Activated CD4-positive, alpha-beta memory T cell treated with anti-CD3 and anti-CD28 coated beads for 36 hours (primary cell): ENCODE measurements at regions not wholly inside any gene's neighbourhood (a gene's known extent, or its start where the extent isn't known, plus 50 kb on each side); places are given as distances from the start of the nearest gene placed in this dataset.

ENCODE experiments used
- CTCF ChIA-PET: fragments of 350-600 bp; sonication (Branson Sonifier 250); formaldehyde crosslinking; loops from one replicate; lab custom pipeline; 2021; ENCODE audit warnings: antibody characterized with exemption, inconsistent platforms; lab: Charles Lee
- POLR2A ChIA-PET: fragments of 350-600 bp; sonication (Branson Sonifier 250); formaldehyde crosslinking; loops from one replicate; lab custom pipeline; 2021; ENCODE audit warnings: antibody characterized with exemption; lab: Charles Lee
- DNase-seq: peaks from one replicate; pipeline ENCODE4 v3.0.0-alpha.2; 2020
- H3K27ac Mint-ChIP-seq: one replicate; pipeline ENCODE4 v1.8.0; 2021; ENCODE audit warnings: mixed read lengths
- H3K27me3 Mint-ChIP-seq: one replicate; pipeline ENCODE4 v1.8.0; 2021; ENCODE audit warnings: mixed read lengths
- H3K36me3 Mint-ChIP-seq: one replicate; pipeline ENCODE4 v1.8.0; 2021; ENCODE audit warnings: mixed read lengths
- H3K4me1 Mint-ChIP-seq: one replicate; pipeline ENCODE4 v1.8.0; 2021; ENCODE audit warnings: low read depth, mixed read lengths
- H3K4me3 Mint-ChIP-seq: one replicate; pipeline ENCODE4 v1.8.0; 2021; ENCODE audit warnings: mild to moderate bottlenecking, mixed read lengths
- H3K9me3 Mint-ChIP-seq: one replicate; pipeline ENCODE4 v1.8.0; 2021; ENCODE audit warnings: mixed read lengths
- intact Hi-C: fragments of 100-400 bp; cut with micrococcal nuclease; formaldehyde crosslinking; loops from one replicate; pipeline ENCODE4 v1.15.1; 2023

GRCh38 chr10:108861181-108861754 is 1062.0 kb downstream of the XPNPEP1 start:
- intact Hi-C loops = no loop called here
- Mint-ChIP-seq H3K27ac (no peak overlapping the region), H3K27me3 (no peaks in the 10 kb centered on the region), H3K4me3 (no peak overlapping the region), H3K36me3 (no peaks in the 10 kb centered on the region), H3K4me1 (no peaks in the 10 kb centered on the region), H3K9me3 (peaks cover 12% of the 10 kb centered on the region)
- DNase-seq = no peak
- ChIA-PET CTCF (no interaction called here), POLR2A (no interaction called here)

GRCh38 chr10:108852211-108852610 is 1071.1 kb downstream of the XPNPEP1 start:
- H3K27ac Mint-ChIP-seq = no peak overlapping the region

GRCh38 chr10:108850138-108850854 is 1073.0 kb downstream of the XPNPEP1 start:
- H3K27me3 Mint-ChIP-seq = no peaks in the 10 kb centered on the region
- intact Hi-C loops = no loop called here
- H3K4me1 Mint-ChIP-seq = no peaks in the 10 kb centered on the region
- POLR2A ChIA-PET = no interaction called here
- DNase-seq = no peak
- no peak overlapping the region for H3K27ac Mint-ChIP-seq
- no peaks in the 10 kb centered on the region for H3K36me3 Mint-ChIP-seq
- peaks cover 6% of the 10 kb centered on the region for H3K9me3 Mint-ChIP-seq
- CTCF ChIA-PET = no interaction called here
- no peak overlapping the region for H3K4me3 Mint-ChIP-seq

More at GRCh38 chr10:108852211-108852610, 1071.1 kb downstream of the XPNPEP1 start:
- no peaks in the 10 kb centered on the region for H3K36me3 Mint-ChIP-seq
- CTCF ChIA-PET = no interaction called here
- intact Hi-C loops = no loop called here
- H3K27me3 Mint-ChIP-seq = no peaks in the 10 kb centered on the region
- no peak for DNase-seq
- no peaks in the 10 kb centered on the region for H3K4me1 Mint-ChIP-seq
- H3K4me3 Mint-ChIP-seq = no peak overlapping the region
- H3K9me3 Mint-ChIP-seq = peaks cover 6% of the 10 kb centered on the region
- POLR2A ChIA-PET = no interaction called here

- CTCF ChIA-PET = no interaction called here
- Mint-ChIP-seq H3K4me3 (no peak overlapping the region), H3K4me1 (no peaks in the 10 kb centered on the region), H3K9me3 (peaks cover 6% of the 10 kb centered on the region), H3K36me3 (no peaks in the 10 kb centered on the region), H3K27me3 (no peaks in the 10 kb centered on the region), H3K27ac (no peak overlapping the region)
- no peak for DNase-seq
- POLR2A ChIA-PET = no interaction called here
- intact Hi-C loops = no loop called here
These were observed 1073.6 kb downstream of the XPNPEP1 start for GRCh38 chr10:108849688-108850087.

- H3K36me3 Mint-ChIP-seq = no peaks in the 10 kb centered on the region
- H3K4me1 Mint-ChIP-seq = no peaks in the 10 kb centered on the region
- no peaks in the 10 kb centered on the region for H3K27me3 Mint-ChIP-seq
- H3K4me3 Mint-ChIP-seq = no peak overlapping the region
- H3K9me3 Mint-ChIP-seq = peaks cover 6% of the 10 kb centered on the region
- intact Hi-C loops = no loop called here
- H3K27ac Mint-ChIP-seq = no peak overlapping the region
- POLR2A ChIA-PET = no interaction called here
- CTCF ChIA-PET = no interaction called here
- no peak for DNase-seq
These were observed 1074.1 kb downstream of the XPNPEP1 start for GRCh38 chr10:108849186-108849585.

DNA sequence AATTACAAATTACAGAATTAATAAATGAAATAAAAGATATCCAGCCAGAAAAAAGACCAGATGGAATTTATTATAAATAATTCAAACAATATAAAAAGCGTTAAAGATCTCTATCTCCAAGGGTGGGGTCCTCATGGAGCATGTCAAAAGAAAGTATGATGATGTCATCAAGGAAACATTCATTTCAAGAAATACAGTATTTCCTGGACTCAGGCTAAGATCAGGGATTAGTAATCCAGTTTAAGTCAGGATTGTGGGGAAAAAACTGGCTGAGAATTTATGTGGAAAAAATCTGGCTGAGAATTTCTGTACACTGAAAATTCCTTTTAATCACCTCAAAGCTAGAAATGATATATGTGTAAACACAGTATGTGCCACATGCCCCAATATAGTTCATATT is 1075.3 kb downstream of the XPNPEP1 start:
- Mint-ChIP-seq H3K36me3 (no peaks in the 10 kb centered on the region), H3K27ac (no peak overlapping the region), H3K27me3 (no peaks in the 10 kb centered on the region), H3K4me1 (no peaks in the 10 kb centered on the region), H3K4me3 (no peak overlapping the region), H3K9me3 (peaks cover 6% of the 10 kb centered on the region)
- DNase-seq = no peak
- intact Hi-C loops = no loop called here
- POLR2A ChIA-PET = no interaction called here
- CTCF ChIA-PET = no interaction called here

- Mint-ChIP-seq H3K27ac (no peak overlapping the region), H3K27me3 (no peaks in the 10 kb centered on the region), H3K4me1 (no peaks in the 10 kb centered on the region), H3K9me3 (peaks cover 7% of the 10 kb centered on the region), H3K4me3 (no peak overlapping the region), H3K36me3 (no peaks in the 10 kb centered on the region)
- no peak for DNase-seq
- intact Hi-C loops = no loop called here
- ChIA-PET CTCF (no interaction called here), POLR2A (no interaction called here)
These were observed 1082.4 kb downstream of the XPNPEP1 start for GRCh38 chr10:108840944-108841343.

GRCh38 chr10:108836362-108836761 is 1086.9 kb downstream of the XPNPEP1 start:
- Mint-ChIP-seq H3K36me3 (no peaks in the 10 kb centered on the region), H3K27me3 (no peaks in the 10 kb centered on the region), H3K4me3 (no peak overlapping the region), H3K4me1 (no peaks in the 10 kb centered on the region), H3K9me3 (peaks cover 13% of the 10 kb centered on the region), H3K27ac (no peak overlapping the region)
- DNase-seq = no peak
- intact Hi-C loops = no loop called here
- POLR2A ChIA-PET = no interaction called here
- CTCF ChIA-PET = no interaction called here

DNA sequence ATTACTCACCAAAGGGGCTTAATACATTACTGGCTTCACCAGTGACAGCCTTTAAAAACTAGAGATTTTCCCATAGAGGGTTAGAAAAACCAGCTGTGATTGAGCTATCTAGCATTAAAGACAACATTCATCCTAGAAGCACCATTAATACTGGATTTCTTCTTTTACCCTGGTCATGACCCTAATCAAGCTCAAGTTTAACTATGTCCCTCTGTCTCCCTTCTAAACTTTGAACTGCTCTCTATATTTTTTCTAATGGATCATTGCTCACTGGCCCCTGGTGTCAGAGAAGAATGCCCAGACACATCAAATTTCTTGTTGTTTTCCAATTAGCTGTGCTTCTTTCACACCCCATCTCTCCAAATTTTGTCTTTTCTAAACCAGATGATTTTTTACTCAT is 1101.3 kb downstream of the XPNPEP1 start:
- no peaks in the 10 kb centered on the region for H3K4me1 Mint-ChIP-seq

DNA sequence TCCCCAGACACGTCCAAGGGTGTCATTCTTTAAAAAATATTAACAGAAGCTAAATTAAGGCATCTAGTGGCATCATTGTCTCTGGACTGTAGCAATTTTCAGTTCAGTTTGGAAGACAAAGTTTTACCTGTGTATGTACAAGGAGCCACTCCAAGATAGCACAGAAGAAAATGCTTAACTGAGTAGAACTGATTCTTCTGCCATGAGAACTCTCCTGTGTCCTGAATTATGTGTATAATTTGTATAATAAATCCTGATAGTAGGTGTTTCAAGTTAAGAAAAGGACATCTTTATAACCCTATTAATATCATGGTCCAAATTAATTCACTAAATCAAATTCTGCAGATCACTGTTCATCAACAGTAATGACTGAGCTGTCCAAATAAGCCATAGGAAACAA is 1104.0 kb downstream of the XPNPEP1 start:
- H3K4me1 Mint-ChIP-seq = no peaks in the 10 kb centered on the region
- intact Hi-C loops = no loop called here
- no peak for DNase-seq
- POLR2A ChIA-PET = no interaction called here
- no peaks in the 10 kb centered on the region for H3K9me3 Mint-ChIP-seq
- H3K36me3 Mint-ChIP-seq = no peaks in the 10 kb centered on the region
- CTCF ChIA-PET = no interaction called here
- no peaks in the 10 kb centered on the region for H3K27me3 Mint-ChIP-seq
- no peak overlapping the region for H3K27ac Mint-ChIP-seq
- H3K4me3 Mint-ChIP-seq = no peak overlapping the region

More for the DNA sequence above, 1101.3 kb downstream of the XPNPEP1 start:
- Mint-ChIP-seq H3K27ac (no peak overlapping the region), H3K27me3 (no peaks in the 10 kb centered on the region), H3K36me3 (no peaks in the 10 kb centered on the region), H3K4me3 (no peak overlapping the region), H3K9me3 (peaks cover 2% of the 10 kb centered on the region)
- POLR2A ChIA-PET = no interaction called here
- CTCF ChIA-PET = no interaction called here
- intact Hi-C loops = no loop called here
- no peak for DNase-seq

DNA sequence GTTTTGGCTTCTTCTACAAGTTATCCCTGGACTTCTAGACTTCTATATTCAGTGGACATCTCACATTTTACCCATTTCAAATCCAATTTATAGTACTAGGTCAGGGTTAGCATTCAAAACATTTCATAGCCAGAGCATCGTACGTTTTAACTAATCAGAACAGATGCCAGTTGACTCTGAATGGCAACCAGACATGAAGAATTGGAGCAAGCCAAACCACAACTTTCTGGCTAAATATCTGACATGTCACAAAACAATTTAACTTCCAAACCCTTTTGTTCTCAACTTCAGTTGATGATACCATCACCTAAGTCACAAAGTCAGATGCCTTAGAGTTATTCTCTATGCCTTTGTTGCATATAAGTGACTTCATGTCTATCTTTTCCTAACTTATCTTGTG is 1105.7 kb downstream of the XPNPEP1 start:
- POLR2A ChIA-PET = no interaction called here
- no peaks in the 10 kb centered on the region for H3K4me1 Mint-ChIP-seq
- CTCF ChIA-PET = no interaction called here
- no peak overlapping the region for H3K27ac Mint-ChIP-seq
- H3K9me3 Mint-ChIP-seq = no peaks in the 10 kb centered on the region
- no peaks in the 10 kb centered on the region for H3K36me3 Mint-ChIP-seq
- no peak for DNase-seq
- intact Hi-C loops = no loop called here
- H3K4me3 Mint-ChIP-seq = no peak overlapping the region
- H3K27me3 Mint-ChIP-seq = no peaks in the 10 kb centered on the region

DNA sequence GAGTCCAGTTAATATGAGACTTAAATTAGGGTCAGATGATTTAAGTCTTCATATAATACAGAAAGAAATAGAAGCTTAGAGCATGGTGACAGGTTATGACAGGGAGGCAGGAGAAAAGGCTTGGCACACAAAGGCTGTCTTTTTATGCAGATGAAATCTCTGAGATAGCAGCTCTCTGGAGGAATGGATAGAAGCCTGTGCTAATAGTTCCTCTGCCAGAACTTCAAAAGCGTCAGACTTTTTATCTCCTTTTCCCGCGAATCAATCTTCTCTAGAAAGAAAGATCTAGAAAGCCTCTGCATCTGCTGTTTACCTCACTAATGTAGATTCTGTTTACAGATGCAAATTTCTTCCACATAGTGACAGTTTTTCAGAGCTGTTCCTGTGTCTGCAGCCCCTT is 1106.2 kb downstream of the XPNPEP1 start:
- intact Hi-C loops = no loop called here
- Mint-ChIP-seq H3K9me3 (peaks cover 3% of the 10 kb centered on the region), H3K27ac (no peak overlapping the region), H3K4me3 (no peak overlapping the region), H3K36me3 (no peaks in the 10 kb centered on the region), H3K27me3 (no peaks in the 10 kb centered on the region), H3K4me1 (no peaks in the 10 kb centered on the region)
- DNase-seq = no peak
- ChIA-PET CTCF (no interaction called here), POLR2A (no interaction called here)

GRCh38 chr10:108812906-108813305 is 1110.4 kb downstream of the XPNPEP1 start:
- CTCF ChIA-PET = no interaction called here

More at GRCh38 chr10:108812906-108813305, 1110.4 kb downstream of the XPNPEP1 start:
- no peak for DNase-seq
- POLR2A ChIA-PET = no interaction called here
- Mint-ChIP-seq H3K27ac (no peak overlapping the region), H3K4me1 (no peaks in the 10 kb centered on the region), H3K27me3 (no peaks in the 10 kb centered on the region), H3K36me3 (no peaks in the 10 kb centered on the region), H3K9me3 (peaks cover 5% of the 10 kb centered on the region), H3K4me3 (no peak overlapping the region)
- intact Hi-C loops = no loop called here
